Amniotic stem cell (primary cell): ENCODE measurements at regions not wholly inside any gene's neighbourhood (a gene's known extent, or its start where the extent isn't known, plus 50 kb on each side); places are given as distances from the start of the nearest gene placed in this dataset.

Source experiments
- DNase-seq: peaks from one replicate; lab custom pipeline; 2025; lab: John Stamatoyannopoulos, UW

DNA sequence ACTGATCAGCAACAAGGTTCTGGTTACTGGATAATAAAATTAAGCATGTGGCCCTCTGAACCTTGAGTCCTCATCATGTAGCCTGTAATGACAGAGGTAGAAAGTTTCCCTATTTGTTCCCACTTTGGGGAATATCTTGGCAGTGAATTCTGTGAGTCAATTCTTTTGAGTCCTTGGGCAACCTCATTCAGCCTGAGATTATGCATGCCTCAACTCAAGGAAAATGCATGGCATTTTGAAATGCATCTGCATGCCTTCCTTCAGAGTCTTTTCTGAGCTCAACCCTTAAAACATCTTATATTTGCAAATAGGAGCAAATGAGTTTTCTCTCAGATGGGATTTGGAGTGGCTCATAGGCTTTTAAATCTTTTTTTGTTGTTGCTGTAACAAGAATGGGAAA is 218.1 kb upstream of the CD180 start:
- peak; percentile 12 for DNase-seq

DNA sequence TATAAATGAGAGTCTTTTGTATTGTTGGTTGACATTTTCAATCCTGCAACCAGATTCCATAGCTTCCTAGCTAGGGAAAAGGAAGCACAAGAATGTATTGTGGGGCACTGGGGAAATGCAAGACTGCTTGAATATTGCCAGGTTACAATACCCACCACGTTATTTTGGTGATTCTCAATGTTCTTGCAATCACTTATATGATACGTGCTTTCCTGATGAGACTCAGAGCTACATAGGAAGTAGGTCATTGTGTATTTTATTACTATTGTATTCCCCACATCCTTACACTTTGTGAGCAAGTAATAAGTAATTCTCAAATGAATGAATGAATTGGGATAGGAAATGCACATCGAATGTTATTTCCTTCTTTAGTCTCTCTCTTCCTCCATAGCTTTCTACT is 217.1 kb upstream of the CD180 start:
- no peak for DNase-seq

DNA sequence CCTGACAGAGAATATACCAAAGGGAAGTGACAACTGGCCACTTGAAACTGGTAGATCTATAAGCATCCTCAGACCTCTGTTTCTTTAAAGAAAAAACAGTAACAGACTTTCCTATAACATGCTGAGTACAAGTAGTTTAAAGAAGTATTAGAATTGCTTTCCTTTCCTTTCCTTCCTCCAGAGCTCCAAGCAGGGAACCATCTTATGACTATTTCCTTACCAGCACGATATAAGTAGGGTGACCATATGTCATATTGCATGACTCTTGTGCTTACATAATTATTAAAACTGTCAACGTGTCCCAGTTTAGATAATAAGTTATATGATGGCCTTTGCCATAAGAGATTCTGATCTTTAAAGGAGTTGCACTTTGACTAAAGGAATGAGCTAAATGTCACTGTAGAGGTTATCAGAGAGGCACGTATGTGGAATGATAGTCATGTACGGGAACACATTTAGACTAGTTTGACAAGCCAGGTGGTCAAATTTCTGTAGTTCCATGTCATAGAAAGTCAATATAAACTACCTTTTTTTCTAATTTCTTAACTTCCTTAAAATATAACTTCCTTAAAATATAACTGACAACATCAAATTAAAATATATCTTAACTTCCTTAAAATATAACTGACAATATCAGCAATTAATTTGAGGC is 212.7 kb upstream of the CD180 start:
- no peak for DNase-seq

DNA sequence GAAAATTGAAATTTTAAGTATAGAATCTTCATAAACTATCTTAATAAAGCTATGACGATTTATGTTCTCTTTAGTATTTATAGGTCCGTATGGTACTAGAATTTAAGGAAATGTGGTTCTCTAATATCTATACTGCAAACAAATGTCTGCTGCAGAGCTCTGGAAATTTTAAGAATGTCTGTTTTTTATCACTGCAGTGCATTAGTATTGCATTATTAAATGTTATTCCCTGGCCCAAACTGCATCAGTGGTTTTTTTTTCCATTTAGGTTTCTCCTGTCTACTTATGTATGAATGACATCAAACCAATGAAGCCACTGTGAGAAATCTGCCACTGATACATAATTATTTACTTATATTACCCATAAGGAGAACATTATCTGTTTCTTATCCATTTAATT is 211.4 kb upstream of the CD180 start:
- no peak for DNase-seq

DNA sequence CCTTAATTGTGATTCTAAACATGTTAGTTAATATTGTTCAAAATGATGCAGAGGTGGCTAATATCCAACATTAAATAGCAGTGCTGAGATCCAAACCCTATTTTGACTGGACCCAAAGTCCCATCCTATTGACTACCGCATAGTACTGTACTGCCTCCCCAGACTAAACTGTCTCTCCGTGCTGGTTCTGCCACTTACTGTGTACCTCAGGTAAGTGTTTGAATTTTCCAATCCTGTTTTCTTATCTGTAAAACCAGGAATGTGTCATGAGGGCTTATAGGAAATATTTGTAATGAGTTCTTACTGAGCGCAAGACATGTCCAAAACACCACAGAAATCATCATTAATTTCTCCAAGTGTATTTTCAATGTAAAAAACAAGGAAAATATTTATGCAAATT is 209.2 kb upstream of the CD180 start:
- no peak for DNase-seq

DNA sequence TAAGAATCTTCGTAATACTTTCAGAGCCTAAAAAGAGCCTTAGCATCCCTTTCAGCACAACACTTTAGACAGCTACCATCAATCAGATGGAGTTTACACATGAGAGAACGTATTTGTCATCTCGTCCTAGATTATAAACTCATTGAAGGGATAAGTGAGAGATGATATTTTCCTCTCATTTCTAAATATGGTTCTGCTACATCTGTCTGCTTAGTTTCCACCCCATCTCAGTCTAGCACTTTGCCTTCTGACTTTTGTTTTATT is 208.4 kb upstream of the CD180 start:
- no peak for DNase-seq

DNA sequence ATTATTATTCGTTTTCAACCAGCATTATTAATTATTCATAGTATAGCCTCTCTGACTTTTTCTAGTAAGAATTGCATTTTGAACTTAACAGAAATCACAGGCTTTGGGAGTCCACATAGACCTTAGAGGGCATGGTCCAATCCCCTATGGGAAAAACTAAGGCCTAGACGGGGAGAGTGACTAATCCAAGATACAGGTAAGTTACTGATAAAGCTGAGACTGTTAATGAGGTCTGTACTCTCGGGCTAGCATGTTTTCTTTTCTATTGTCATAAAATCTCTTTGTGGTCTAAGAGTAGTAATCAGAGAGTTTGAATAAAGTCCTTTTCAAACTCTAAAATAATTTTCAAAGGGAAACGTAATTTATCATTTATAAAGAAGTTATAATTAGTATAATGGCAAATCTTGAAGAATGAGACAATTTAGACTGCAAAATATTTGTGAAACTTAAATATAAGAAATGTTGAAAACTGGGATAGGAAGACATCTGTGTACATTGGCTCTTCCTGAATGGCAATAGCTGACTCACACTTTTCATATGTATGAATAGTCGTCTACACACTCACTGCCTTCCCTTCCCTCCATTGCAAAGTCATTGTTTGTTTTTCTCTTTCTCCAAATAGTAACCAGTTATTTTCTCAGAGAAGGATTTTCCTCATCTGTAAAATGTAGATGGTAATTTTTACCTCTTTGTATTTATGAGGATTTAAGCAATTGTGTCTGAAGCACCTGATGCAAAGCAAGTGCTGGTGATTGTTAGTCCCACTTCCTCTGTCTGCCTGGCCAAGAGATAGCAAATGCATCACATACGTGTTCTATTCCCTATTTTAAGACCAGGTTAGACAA is 207.9 kb upstream of the CD180 start:
- no peak for DNase-seq

DNA sequence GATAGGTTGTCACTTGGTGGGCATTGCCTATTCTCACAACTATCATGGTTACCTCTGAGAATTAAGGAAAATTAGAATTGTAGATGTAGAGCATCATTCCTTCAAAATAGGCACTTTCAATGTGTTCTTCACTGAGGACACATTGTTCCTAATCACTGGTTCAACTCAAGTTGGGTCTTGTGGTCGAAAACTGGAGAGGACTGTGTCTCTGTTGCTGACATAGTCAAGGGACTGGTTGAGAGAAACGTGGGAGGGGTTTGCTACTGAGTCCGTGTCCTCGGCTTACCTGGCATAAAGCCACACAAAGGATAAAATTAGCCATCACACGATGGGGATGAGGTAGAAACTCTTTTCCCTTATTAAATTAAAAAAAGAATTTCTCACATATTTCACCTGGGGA is 205.9 kb upstream of the CD180 start:
- DNase-seq: no peak

DNA sequence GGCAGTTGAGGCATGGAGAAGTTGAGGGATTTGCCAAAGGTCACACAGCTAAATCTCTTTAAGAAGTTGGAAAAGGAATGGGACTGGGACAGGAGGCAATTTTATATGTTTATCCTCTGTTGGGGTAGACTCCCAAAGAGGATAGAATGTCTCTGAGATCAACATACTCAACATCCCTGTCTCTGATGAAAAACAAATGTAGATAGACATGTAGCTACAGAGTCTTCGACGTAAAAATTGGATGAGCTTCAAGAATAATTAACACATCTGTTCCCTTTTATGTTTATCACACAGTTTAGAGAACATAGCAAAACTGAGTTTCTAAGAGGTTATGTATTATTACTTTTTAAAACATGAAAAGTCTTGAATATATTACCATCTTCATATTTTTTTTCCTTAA is 204.6 kb upstream of the CD180 start:
- no peak for DNase-seq

DNA sequence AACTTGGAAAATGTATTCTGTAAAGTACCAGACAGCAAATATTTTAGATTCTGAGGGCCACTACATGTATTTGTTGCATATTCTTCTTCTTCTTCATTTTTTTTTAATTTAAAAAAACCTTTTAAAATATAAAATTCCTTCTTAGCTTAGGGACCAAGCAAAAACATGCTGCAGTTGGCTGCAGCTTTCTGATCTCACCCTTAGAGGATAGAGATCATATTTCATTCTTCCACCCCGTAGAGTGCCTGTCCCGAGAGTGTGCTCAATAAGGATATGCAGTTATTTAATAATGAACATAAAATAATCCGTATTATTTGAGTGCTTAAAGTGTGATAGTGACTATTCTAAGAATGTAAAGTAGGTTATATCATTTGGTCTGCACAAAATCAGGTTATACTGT is 204.2 kb upstream of the CD180 start:
- no peak for DNase-seq

DNA sequence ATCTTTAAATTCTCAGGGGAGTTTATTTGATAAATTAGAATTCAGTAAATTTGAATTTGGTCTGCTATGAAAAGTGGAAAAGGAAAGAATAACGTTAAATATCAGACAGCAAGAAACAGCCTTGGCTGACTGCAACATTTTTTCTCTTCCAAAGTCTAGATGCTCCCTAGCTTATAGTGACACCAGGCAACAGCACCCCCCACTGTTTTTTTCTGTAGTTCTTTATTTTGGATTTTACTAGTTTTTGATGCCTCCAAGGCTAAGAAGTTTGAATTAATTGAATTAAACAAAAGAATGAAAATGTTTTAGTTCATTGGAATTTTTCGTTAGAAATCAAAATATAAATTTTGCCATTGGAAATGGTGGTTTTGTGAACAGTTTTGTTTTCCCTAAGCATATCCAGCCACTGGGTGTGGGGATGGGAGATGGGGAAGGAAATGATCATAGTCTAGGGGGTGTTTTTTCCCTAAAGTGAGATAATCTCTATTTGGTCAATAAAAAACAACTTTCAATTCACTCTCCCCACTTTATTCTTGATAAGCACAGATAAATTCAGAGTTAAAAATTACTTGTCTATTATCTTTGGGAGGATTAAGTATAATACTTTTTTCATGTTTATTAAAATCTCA is 199.3 kb upstream of the CD180 start:
- DNase-seq: no peak

DNA sequence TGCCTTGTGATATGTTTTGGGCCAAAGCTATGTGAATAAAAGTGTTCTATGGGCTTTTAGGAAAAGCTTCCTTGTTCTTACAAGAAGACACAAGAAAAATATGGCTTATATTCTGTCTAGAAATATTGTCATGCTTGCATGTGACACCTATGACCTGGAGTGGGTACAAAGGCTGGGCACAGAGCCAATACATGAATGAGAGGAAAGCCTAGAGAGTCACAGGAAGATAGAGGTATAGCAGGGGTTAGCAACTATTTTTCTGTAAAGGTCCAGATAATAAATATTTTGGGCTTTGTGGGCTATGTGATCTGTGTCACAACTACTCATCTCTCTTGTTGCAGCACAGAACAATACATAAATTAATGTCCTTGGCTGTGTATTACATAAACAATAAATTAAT is 196.6 kb upstream of the CD180 start:
- no peak for DNase-seq

DNA sequence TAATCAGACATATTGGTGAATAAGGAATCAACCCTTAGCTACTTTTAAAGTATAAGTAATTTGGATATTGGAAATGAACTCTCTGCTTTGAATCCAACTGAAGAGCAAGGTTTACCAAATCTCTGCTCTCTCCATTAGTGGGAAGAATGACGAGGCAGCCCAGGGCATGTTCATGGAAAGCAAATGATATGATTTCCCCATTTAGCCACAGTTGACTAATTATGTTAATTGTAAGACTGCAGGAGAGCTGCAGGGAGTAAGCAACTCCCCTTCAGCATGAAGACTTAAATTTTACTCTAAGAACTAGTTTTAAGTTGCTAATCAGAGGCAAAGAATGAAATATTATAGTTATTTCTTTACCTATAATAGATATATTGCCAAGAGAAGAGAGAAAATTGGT is 194.3 kb upstream of the CD180 start:
- no peak for DNase-seq

DNA sequence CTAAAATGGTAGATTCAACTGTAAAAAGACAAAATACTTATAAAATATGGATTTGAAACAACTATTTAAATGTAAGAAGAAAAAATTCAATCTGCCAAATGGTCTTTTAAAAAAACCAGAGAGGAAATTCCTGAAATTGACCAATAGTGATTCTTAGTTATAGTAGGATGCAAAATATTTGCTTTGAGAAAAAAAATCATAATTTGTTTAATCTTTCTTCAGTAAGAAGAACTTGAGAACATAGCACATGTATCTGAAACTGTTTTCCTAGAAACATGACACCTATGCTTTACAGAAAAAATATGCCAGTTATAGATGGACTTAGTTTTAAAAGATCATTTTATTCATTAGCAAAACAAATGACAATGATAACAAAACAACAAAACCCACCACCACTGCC is 186.9 kb upstream of the CD180 start:
- no peak for DNase-seq

DNA sequence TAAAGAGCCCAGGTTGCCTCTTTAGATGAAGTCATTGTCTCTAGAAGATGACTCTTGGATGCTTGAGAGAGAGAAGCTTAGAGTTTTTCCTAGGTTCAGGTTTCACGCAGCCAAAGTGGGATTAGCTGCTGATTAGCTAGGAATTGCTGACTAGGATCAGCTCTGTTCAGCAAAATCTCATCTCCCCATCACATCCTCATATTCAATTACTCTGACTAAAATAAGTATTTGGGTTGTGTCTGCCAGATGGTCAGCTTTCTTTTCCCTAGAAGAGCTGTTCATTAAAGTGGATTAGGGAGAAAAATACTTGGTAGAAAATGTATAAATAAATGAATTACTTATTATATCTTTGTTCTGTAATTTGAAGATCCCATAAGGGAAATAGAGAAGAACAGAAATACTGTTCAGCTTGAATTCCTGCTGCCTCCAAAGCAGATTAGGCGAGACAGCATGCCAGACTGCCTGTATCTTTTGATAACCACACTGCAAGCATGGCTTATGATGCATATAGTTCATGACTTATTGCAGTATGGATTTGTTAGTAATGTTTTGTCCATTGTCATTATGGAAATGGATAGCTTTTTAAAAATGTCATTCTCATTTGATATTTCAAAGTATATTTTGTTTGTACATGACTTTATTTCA is 184.8 kb upstream of the CD180 start:
- DNase-seq: no peak

DNA sequence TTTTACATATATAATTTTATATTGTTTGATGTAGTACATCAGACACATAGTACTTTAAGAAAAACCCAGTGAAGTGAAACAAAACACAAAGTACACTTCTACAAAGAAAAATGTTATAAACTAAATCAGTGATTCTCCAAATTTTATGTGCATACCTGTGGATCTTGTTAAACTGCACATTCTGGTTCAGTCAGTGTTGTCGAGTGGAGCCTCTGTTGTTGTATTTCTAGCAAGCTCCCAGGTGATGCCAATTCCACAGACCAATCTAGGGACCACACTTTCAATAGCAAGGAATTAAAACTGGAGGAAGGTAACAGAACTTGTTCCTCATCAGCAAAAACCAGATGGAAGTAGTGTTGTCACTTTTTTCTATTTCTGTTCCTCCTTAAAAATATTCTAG is 183.8 kb upstream of the CD180 start:
- DNase-seq: no peak

DNA sequence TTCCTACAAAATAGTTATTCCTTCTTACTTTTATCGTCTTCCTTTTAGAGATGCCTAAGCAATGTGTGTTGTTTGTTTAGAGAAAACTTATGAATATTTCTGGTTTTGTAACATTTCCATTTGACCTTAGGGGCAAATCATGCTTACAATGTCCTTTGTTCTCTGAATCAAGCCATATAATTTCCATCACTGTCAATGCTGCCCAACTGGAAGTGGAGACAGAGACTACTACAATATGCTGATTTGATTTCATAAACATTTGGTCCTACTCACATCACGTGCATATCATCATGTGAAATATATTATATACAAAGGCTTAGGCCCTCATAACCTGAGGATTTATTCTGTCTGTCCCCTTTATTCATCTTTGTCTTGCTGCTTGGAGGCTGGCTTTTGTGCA is 183.2 kb upstream of the CD180 start:
- no peak for DNase-seq

DNA sequence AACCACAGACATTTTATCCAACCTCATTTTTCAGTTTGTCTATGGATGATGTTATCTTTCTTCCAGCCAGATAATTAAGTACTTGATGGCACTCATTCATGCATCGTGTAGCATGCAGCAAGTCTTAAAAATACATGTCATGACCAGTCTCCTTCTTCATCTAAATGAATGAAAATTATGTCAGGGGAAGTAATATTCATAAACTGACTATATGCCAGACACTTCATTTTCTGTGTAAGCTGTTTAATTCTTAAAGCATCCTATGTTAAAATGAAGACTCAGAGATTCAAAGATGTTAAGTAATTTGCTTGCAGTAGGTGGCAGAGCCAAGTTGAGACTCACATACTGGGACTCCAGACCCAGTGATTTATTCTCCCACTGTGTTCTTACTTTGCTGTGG is 181.7 kb upstream of the CD180 start:
- DNase-seq: no peak

DNA sequence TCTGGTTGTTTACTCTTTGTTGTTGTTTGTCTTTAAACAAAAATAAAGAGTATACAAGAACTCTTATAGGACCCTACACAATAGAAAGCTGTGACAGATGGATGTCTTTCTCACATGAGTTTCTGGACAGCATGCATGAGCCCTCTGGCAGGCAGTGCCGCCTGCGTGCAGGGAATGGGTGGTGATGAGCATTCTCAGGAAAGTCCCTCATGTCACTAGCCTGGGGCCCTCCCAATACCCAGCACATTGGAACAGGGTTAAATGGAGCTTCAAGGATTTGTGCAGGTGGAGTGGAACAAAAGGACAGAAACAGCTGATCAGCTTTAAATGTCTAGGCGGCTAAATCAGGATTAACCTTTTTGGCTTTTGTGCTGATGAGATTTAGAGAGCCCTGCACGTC is 181.0 kb upstream of the CD180 start:
- no peak for DNase-seq

DNA sequence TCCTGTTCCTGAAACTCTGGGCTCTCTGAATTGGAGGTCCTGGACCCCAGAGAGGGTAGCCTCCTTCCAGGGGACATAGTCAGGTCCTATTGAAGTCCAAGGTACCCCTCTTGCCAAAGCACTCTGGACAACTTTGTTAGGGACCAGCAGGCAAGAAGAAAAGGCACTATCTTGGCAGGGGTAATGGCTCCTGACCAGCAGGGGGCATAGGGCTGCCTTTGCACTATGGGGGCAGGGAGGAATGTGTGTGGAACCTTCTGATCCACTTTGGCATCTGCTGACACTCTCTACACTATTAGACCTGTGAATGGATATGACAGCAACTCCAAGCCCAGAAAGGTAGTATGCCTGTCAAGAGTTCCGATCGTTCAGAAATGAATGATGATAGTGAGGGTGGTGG is 179.0 kb upstream of the CD180 start:
- DNase-seq: no peak

DNA sequence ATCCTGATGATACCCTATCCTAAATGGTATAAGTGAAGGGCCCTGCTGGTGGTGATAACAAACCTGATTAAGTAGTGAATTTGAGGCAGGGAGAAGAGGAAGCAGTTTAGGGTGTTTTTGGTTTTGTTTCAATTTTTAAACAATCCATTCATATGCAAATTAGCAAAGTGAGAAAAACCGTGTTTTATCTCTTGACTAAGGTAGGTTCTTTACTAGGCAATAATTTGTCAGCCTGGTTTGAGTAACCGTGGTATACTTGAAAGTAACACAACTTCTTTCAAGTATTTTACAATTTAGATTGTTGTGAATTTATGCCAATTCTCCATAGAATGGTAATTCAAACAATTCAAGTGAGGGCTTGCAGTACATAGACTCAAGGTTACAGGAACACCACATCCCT is 177.8 kb upstream of the CD180 start:
- DNase-seq: no peak

DNA sequence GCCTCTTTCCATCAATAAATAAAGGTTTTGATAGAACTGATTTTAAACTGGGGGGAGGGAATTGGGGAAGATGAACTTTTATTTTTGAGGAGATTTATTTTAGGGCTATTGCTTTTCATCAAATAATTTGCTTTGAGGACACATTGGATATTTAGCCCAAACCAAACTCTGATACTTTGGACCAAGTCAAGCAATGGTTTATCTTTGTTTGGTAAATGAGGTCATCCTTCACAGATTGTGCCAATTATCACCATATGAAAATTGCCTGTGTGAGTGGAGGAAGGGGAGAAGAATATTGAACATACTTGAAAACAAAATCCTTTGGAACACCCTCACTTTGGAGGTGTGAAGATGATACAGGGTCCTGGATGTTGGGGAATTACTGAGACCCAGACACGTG is 176.9 kb upstream of the CD180 start:
- DNase-seq: no peak

DNA sequence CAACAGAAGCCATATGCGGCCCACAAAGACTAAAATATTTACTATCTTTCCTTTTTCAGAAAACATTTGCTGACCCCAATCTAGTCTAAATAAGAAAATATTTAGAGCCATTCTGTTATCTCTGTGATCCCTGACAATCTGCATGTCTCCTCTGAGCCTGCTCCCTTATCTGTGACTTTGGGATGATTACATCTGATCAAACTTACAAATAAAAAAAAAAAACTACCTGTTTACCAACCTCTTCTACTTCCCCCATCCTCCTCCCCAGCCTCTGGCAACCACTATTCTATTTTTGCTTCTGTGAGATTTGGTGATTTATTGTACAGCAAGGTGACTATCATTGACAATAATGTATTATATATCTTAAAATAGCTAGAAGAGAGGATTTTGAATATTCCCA is 176.3 kb upstream of the CD180 start:
- no peak for DNase-seq
